Activated CD8-positive, alpha-beta T cell treated with anti-CD3 and anti-CD28 coated beads, Interleukin-2, amount 10 ng/mL, durations not matched to agents 7 days and 5 days (primary cell): ENCODE measurements at regions not wholly inside any gene's neighbourhood (a gene's known extent, or its start where the extent isn't known, plus 50 kb on each side); places are given as distances from the start of the nearest gene placed in this dataset.
"Not testable (repeated sequence)": the region's sequence is repeated elsewhere in the genome, so short reads cannot be mapped to it uniquely, and the experiment has no call there.

Source experiments
- ATAC-seq: fragments of 150-1000 bp; cut with Tn5 transposase; one replicate; pipeline ENCODE4 v1.10.0; 2021; ENCODE audit warnings: moderate library complexity
- CTCF ChIA-PET: fragments of 350-600 bp; sonication (Branson Sonifier 250); formaldehyde crosslinking; loops from one replicate; lab custom pipeline; 2021; ENCODE audit warnings: antibody characterized with exemption; lab: Charles Lee
- POLR2A ChIA-PET: fragments of 350-600 bp; sonication (Branson Sonifier 250); formaldehyde crosslinking; loops from one replicate; lab custom pipeline; 2021; ENCODE audit warnings: antibody characterized with exemption; lab: Charles Lee
- DNase-seq: peaks from one replicate; pipeline ENCODE4 v3.0.0-alpha.2; 2020
- H3K27ac Mint-ChIP-seq: one replicate; pipeline ENCODE4 v1.8.0; 2021; ENCODE audit warnings: mild to moderate bottlenecking, mixed read lengths
- H3K27me3 Mint-ChIP-seq: one replicate; pipeline ENCODE4 v1.8.0; 2021; ENCODE audit warnings: low read depth, mixed read lengths
- H3K36me3 Mint-ChIP-seq: one replicate; pipeline ENCODE4 v1.8.0; 2021; ENCODE audit warnings: low read depth, mixed read lengths
- H3K4me1 Mint-ChIP-seq: one replicate; pipeline ENCODE4 v1.8.0; 2021; ENCODE audit warnings: low read depth, mixed read lengths
- H3K4me3 Mint-ChIP-seq: one replicate; pipeline ENCODE4 v1.8.0; 2021; ENCODE audit warnings: mild to moderate bottlenecking, mixed read lengths
- H3K9me3 Mint-ChIP-seq: one replicate; pipeline ENCODE4 v1.8.0; 2022; ENCODE audit warnings: mixed read lengths; ENCODE audit not compliant: insufficient read depth

- Mint-ChIP-seq H3K36me3 (no peaks in the 10 kb centered on the region), H3K27ac (no peak overlapping the region), H3K4me3 (no peak overlapping the region), H3K27me3 (no peaks in the 10 kb centered on the region), H3K4me1 (no peaks in the 10 kb centered on the region), H3K9me3 (peaks cover 19% of the 10 kb centered on the region)
- ChIA-PET CTCF (no interaction called here), POLR2A (interaction anchor here (1.0 kb wide), 1 partner anchor 8 kb away, joined by 3 read pairs; no protein-coding TSS in a partner anchor)
- DNase-seq (no peak), ATAC-seq (no peak)
Measured at GRCh38 chr1:214764502-214764901, 161.5 kb downstream of the CENPF start.

GRCh38 chr1:214767221-214767620 lies 164.2 kb downstream of the CENPF start:
- ChIA-PET CTCF (no interaction called here), POLR2A (no interaction called here)
- H3K4me1 Mint-ChIP-seq = no peaks in the 10 kb centered on the region
- no peaks in the 10 kb centered on the region for H3K36me3 Mint-ChIP-seq
- H3K9me3 Mint-ChIP-seq = peaks cover 2% of the 10 kb centered on the region
- no peak for DNase-seq
- H3K27me3 Mint-ChIP-seq = no peaks in the 10 kb centered on the region
- H3K27ac Mint-ChIP-seq = no peak overlapping the region
- ATAC-seq = no peak
- no peak overlapping the region for H3K4me3 Mint-ChIP-seq

GRCh38 chr1:214769666-214770065 lies 166.7 kb downstream of the CENPF start:
- H3K27me3 Mint-ChIP-seq, H3K36me3 Mint-ChIP-seq, H3K9me3 Mint-ChIP-seq, DNase-seq, POLR2A ChIA-PET, CTCF ChIA-PET, H3K27ac Mint-ChIP-seq, H3K4me1 Mint-ChIP-seq, H3K4me3 Mint-ChIP-seq, ATAC-seq: not testable (repeated sequence)

- Mint-ChIP-seq H3K27ac (no peak overlapping the region), H3K36me3 (no peaks in the 10 kb centered on the region), H3K4me1 (no peaks in the 10 kb centered on the region), H3K9me3 (no peaks in the 10 kb centered on the region), H3K27me3 (no peaks in the 10 kb centered on the region), H3K4me3 (no peak overlapping the region)
- DNase-seq (no peak), ATAC-seq (no peak)
- ChIA-PET CTCF (no interaction called here), POLR2A (interaction anchor here (0.7 kb wide), 1 partner anchor 18 kb away, joined by 3 read pairs; no protein-coding TSS in a partner anchor)
Measured at GRCh38 chr1:214777364-214777763, 174.4 kb downstream of the CENPF start.

GRCh38 chr1:214791961-214792360 lies 189.0 kb downstream of the CENPF start:
- Mint-ChIP-seq H3K4me1 (no peaks in the 10 kb centered on the region), H3K4me3 (no peak overlapping the region), H3K27me3 (no peaks in the 10 kb centered on the region), H3K27ac (no peak overlapping the region), H3K36me3 (no peaks in the 10 kb centered on the region), H3K9me3 (no peaks in the 10 kb centered on the region)
- ATAC-seq (no peak), DNase-seq (no peak)
- ChIA-PET POLR2A (no interaction called here), CTCF (no interaction called here)

- DNase-seq = no peak
- Mint-ChIP-seq H3K27ac (no peak overlapping the region), H3K36me3 (no peaks in the 10 kb centered on the region), H3K27me3 (no peaks in the 10 kb centered on the region), H3K4me3 (no peak overlapping the region), H3K9me3 (no peaks in the 10 kb centered on the region), H3K4me1 (no peaks in the 10 kb centered on the region)
- POLR2A ChIA-PET = no interaction called here
- ATAC-seq = no peak
- CTCF ChIA-PET = no interaction called here
Measured at GRCh38 chr1:214792527-214793186, 189.7 kb downstream of the CENPF start.

GRCh38 chr1:214793708-214794107 lies 190.7 kb downstream of the CENPF start:
- Mint-ChIP-seq H3K4me1 (no peaks in the 10 kb centered on the region), H3K27me3 (no peaks in the 10 kb centered on the region), H3K27ac (no peak overlapping the region), H3K9me3 (no peaks in the 10 kb centered on the region), H3K36me3 (no peaks in the 10 kb centered on the region), H3K4me3 (no peak overlapping the region)
- POLR2A ChIA-PET = no interaction called here
- CTCF ChIA-PET = no interaction called here
- ATAC-seq = no peak
- no peak for DNase-seq

GRCh38 chr1:214801191-214801590 lies 198.2 kb downstream of the CENPF start:
- ChIA-PET POLR2A (no interaction called here), CTCF (no interaction called here)
- no peaks in the 10 kb centered on the region for H3K36me3 Mint-ChIP-seq
- H3K9me3 Mint-ChIP-seq = no peaks in the 10 kb centered on the region
- H3K4me1 Mint-ChIP-seq = no peaks in the 10 kb centered on the region
- no peak overlapping the region for H3K4me3 Mint-ChIP-seq
- H3K27me3 Mint-ChIP-seq = no peaks in the 10 kb centered on the region
- DNase-seq (no peak), ATAC-seq (no peak)
- no peak overlapping the region for H3K27ac Mint-ChIP-seq

GRCh38 chr1:214808845-214809460 lies 206.0 kb downstream of the CENPF start:
- Mint-ChIP-seq H3K4me3 (no peak overlapping the region), H3K4me1 (no peaks in the 10 kb centered on the region), H3K27me3 (no peaks in the 10 kb centered on the region), H3K9me3 (no peaks in the 10 kb centered on the region), H3K27ac (no peak overlapping the region), H3K36me3 (no peaks in the 10 kb centered on the region)
- DNase-seq (no peak), ATAC-seq (no peak)
- ChIA-PET CTCF (no interaction called here), POLR2A (no interaction called here)

- no peak for DNase-seq
- H3K9me3 Mint-ChIP-seq = no peaks in the 10 kb centered on the region
- H3K27ac Mint-ChIP-seq = no peak overlapping the region
- H3K27me3 Mint-ChIP-seq = no peaks in the 10 kb centered on the region
- POLR2A ChIA-PET = no interaction called here
- no peak overlapping the region for H3K4me3 Mint-ChIP-seq
- H3K4me1 Mint-ChIP-seq = no peaks in the 10 kb centered on the region
- CTCF ChIA-PET = no interaction called here
- no peak for ATAC-seq
- no peaks in the 10 kb centered on the region for H3K36me3 Mint-ChIP-seq
Measured at GRCh38 chr1:214816603-214817002, 213.6 kb downstream of the CENPF start.

- ATAC-seq (no peak), DNase-seq (no peak)
- ChIA-PET POLR2A (no interaction called here), CTCF (interaction anchor here (0.6 kb wide), 1 partner anchor 21 kb away, joined by 3 read pairs; no protein-coding TSS in a partner anchor)
- H3K27me3 Mint-ChIP-seq = no peaks in the 10 kb centered on the region
- no peaks in the 10 kb centered on the region for H3K36me3 Mint-ChIP-seq
- no peaks in the 10 kb centered on the region for H3K4me1 Mint-ChIP-seq
- no peak overlapping the region for H3K27ac Mint-ChIP-seq
- peaks cover 8% of the 10 kb centered on the region for H3K9me3 Mint-ChIP-seq
- H3K4me3 Mint-ChIP-seq = no peak overlapping the region
Measured at GRCh38 chr1:214823311-214824117, 220.5 kb downstream of the CENPF start.

- CTCF ChIA-PET = no interaction called here
- ATAC-seq (no peak), DNase-seq (no peak)
- no peaks in the 10 kb centered on the region for H3K36me3 Mint-ChIP-seq
- POLR2A ChIA-PET = no interaction called here
- H3K9me3 Mint-ChIP-seq = peaks cover 8% of the 10 kb centered on the region
- no peak overlapping the region for H3K27ac Mint-ChIP-seq
- H3K4me1 Mint-ChIP-seq = no peaks in the 10 kb centered on the region
- H3K27me3 Mint-ChIP-seq = no peaks in the 10 kb centered on the region
- H3K4me3 Mint-ChIP-seq = no peak overlapping the region
Measured at GRCh38 chr1:214824763-214825162, 221.8 kb downstream of the CENPF start.
